HL-60 (cell line): ENCODE measurements at regions not wholly inside any gene's neighbourhood (a gene's known extent, or its start where the extent isn't known, plus 50 kb on each side); places are given as distances from the start of the nearest gene placed in this dataset.

ENCODE experiments used
- DNase-seq, 2 experiments: peaks; one replicate each; pipeline ENCODE4 v3.0.0-alpha.2; 2010 to 2020; ENCODE audit warnings: low read depth in 1 of 2, low spot score in 1 of 2
- H3K27ac ChIP-seq: fragments of 250-450 bp; sonication (Bioruptor Pico); replicated peaks from 2 replicates; pipeline ENCODE4 v1.5.1; 2020; ENCODE audit warnings: mild to moderate bottlenecking, moderate library complexity
- H3K27me3 ChIP-seq: fragments of 250-450 bp; sonication (Bioruptor Pico); 2 replicates; pipeline ENCODE4 v1.5.1; 2021; ENCODE audit warnings: mild to moderate bottlenecking, moderate library complexity; ENCODE audit not compliant: insufficient read depth, poor library complexity, severe bottlenecking
- H3K4me3 ChIP-seq: replicated peaks from 2 replicates; pipeline ENCODE4 v1.5.1; 2011; ENCODE audit warnings: mild to moderate bottlenecking, control low read depth, low read length; ENCODE audit not compliant: insufficient read depth
- CTCF ChIP-seq: IDR thresholded peaks from one replicate; pipeline ENCODE4 v1.5.1; 2011; ENCODE audit warnings: low read length, control low read depth, inconsistent platforms; ENCODE audit not compliant: insufficient read depth
- GABPA ChIP-seq: IDR thresholded peaks from 2 replicates; pipeline ENCODE4 v1.6.1; 2012; ENCODE audit warnings: low read depth
- POLR2AphosphoS5 ChIP-seq: IDR thresholded peaks from 2 replicates; pipeline ENCODE4 v1.6.1; 2012; ENCODE audit warnings: low read depth
- REST ChIP-seq: IDR thresholded peaks from 2 replicates; pipeline ENCODE4 v1.6.1; 2012; ENCODE audit warnings: low read depth; ENCODE audit not compliant: insufficient replicate concordance
- SPI1 ChIP-seq: IDR thresholded peaks from 2 replicates; pipeline ENCODE4 v1.6.1; 2012; ENCODE audit warnings: low read depth, mild to moderate bottlenecking, borderline replicate concordance

GRCh38 chr2:156818221-156818620 lies 382.0 kb downstream of the GPD2 start:
- Histone ChIP-seq H3K27me3 (no peaks in the 10 kb centered on the region), H3K27ac (no peak overlapping the region), H3K4me3 (no peak overlapping the region)
- DNase-seq = no peak
- no peak for TF ChIP-seq POLR2AphosphoS5
- TF ChIP-seq GABPA = no peak
- no peak for TF ChIP-seq CTCF
- TF ChIP-seq SPI1 = no peak
- TF ChIP-seq REST = no peak

GRCh38 chr2:156818944-156819343 lies 382.8 kb downstream of the GPD2 start:
- DNase-seq = no peak
- no peak overlapping the region for H3K27ac ChIP-seq
- no peak overlapping the region for H3K4me3 ChIP-seq
- TF ChIP-seq REST = no peak
- no peak for TF ChIP-seq SPI1
- TF ChIP-seq POLR2AphosphoS5 = no peak
- TF ChIP-seq GABPA = no peak
- TF ChIP-seq CTCF = no peak
- no peaks in the 10 kb centered on the region for H3K27me3 ChIP-seq

- Histone ChIP-seq H3K27ac (no peak overlapping the region), H3K27me3 (no peaks in the 10 kb centered on the region), H3K4me3 (no peak overlapping the region)
- DNase-seq = no peak
- TF ChIP-seq SPI1 = no peak
These were observed 390.3 kb downstream of the GPD2 start for GRCh38 chr2:156826341-156826933.

GRCh38 chr2:156834431-156834830 lies 398.3 kb downstream of the GPD2 start:
- Histone ChIP-seq H3K27ac (no peak overlapping the region), H3K27me3 (no peaks in the 10 kb centered on the region), H3K4me3 (no peak overlapping the region)
- DNase-seq = no peak
- no peak for TF ChIP-seq REST
- TF ChIP-seq CTCF = no peak
- no peak for TF ChIP-seq GABPA
- TF ChIP-seq POLR2AphosphoS5 = no peak
- TF ChIP-seq SPI1 = no peak
